PC-3 (cell line): ENCODE measurements at regions not wholly inside any gene's neighbourhood (a gene's known extent, or its start where the extent isn't known, plus 50 kb on each side); places are given as distances from the start of the nearest gene placed in this dataset.

Source experiments
- CTCF ChIP-seq: fragments of 300-600 bp; sonication (generic); conservative IDR thresholded peaks from 2 replicates; pipeline ENCODE4 v1.5.1; 2017; ENCODE audit warnings: antibody characterized with exemption, low read depth, mild to moderate bottlenecking, low read length
- EZH2 ChIP-seq: fragments of 300-600 bp; sonication (generic); IDR thresholded peaks from one replicate; pipeline ENCODE4 v1.6.1; 2017; ENCODE audit warnings: antibody characterized with exemption, mild to moderate bottlenecking, low read length; ENCODE audit not compliant: unreplicated experiment

- TF ChIP-seq CTCF (no peak), EZH2 (no peak)
Measured at GRCh38 chr5:118435131-118435530, 553.2 kb downstream of the DTWD2 start.
